Panc1 (cell line): ENCODE measurements at regions not wholly inside any gene's neighbourhood (a gene's known extent, or its start where the extent isn't known, plus 50 kb on each side); places are given as distances from the start of the nearest gene placed in this dataset.

ENCODE experiments used
- ATAC-seq: fragments of 200-7000 bp; cut with Tn5 transposase; 2 replicates; pipeline ENCODE4 v1.9.1; 2020; ENCODE audit warnings: mild to moderate bottlenecking, moderate library complexity
- BruUV-seq: library from RNA; stranded (reverse); fragments of 400-500 nt; replicated peaks from 2 replicates; lab custom pipeline; 2021; lab: Mats Ljungman, UMichigan
- CTCF ChIA-PET: fragments of 300-600 bp; sonication (Branson Sonifier 250); formaldehyde crosslinking; loops from one replicate; lab custom pipeline; 2022; ENCODE audit warnings: antibody characterized with exemption; lab: Charles Lee
- POLR2A ChIA-PET: fragments of 300-600 bp; sonication (Branson Sonifier 250); formaldehyde crosslinking; loops from one replicate; lab custom pipeline; 2022; ENCODE audit warnings: antibody characterized with exemption; lab: Charles Lee
- DNase-seq: peaks from one replicate; pipeline ENCODE4 v3.0.0-alpha.2; 2010; ENCODE audit warnings: low read depth, low spot score
- H3K27ac ChIP-seq: 2 replicates; pipeline ENCODE4 v1.5.1; 2011; ENCODE audit warnings: mild to moderate bottlenecking, low read length, inconsistent platforms
- H3K27me3 ChIP-seq: fragments of 200-500 bp; sonication (Bioruptor generic); 2 replicates; pipeline ENCODE4 v1.6.0; 2014; ENCODE audit warnings: low read length, inconsistent platforms; ENCODE audit not compliant: control insufficient read depth, insufficient read depth
- H3K36me3 ChIP-seq: fragments of 200-500 bp; sonication (Bioruptor generic); 2 replicates; pipeline ENCODE4 v1.5.1; 2014; ENCODE audit warnings: inconsistent platforms, mild to moderate bottlenecking, low read length, moderate library complexity; ENCODE audit not compliant: control insufficient read depth, insufficient read depth
- H3K4me1 ChIP-seq: 2 replicates; pipeline ENCODE4 v1.5.1; 2011; ENCODE audit warnings: inconsistent platforms, mild to moderate bottlenecking, low read length, moderate library complexity; ENCODE audit not compliant: control insufficient read depth, insufficient read depth
- H3K4me3 ChIP-seq, 2 experiments: 2 replicates each; pipeline ENCODE4 v1.5.1; 2011 to 2012; ENCODE audit warnings: low read depth in 2 of 2, low read length in 2 of 2, mild to moderate bottlenecking in 2 of 2, inconsistent platforms in 1 of 2, moderate library complexity in 1 of 2
- H3K9me3 ChIP-seq: fragments of 200-500 bp; sonication (Bioruptor generic); 2 replicates; pipeline ENCODE4 v1.5.1; 2014; ENCODE audit warnings: low read depth, mild to moderate bottlenecking, inconsistent platforms, low read length, moderate library complexity; ENCODE audit not compliant: control insufficient read depth, insufficient read depth
- CTCF ChIP-seq: fragments of 450-650 bp; IDR thresholded peaks from 2 replicates; pipeline ENCODE4 v1.5.1; 2017; ENCODE audit warnings: mild to moderate bottlenecking
- POLR2AphosphoS5 ChIP-seq: IDR thresholded peaks from 2 replicates; pipeline ENCODE4 v1.6.1; 2012; ENCODE audit warnings: mild to moderate bottlenecking, low read depth, low read length, moderate library complexity
- REST ChIP-seq, 2 experiments: IDR thresholded peaks; 2 replicates each; pipeline ENCODE4 v1.6.1; 2011 to 2012; ENCODE audit warnings: low read depth in 2 of 2, control low read depth in 1 of 2, low read length in 1 of 2, mild to moderate bottlenecking in 1 of 2, moderate library complexity in 1 of 2; ENCODE audit not compliant: insufficient read depth in 1 of 2
- SIN3A ChIP-seq: IDR thresholded peaks from 2 replicates; pipeline ENCODE4 v1.6.1; 2012; ENCODE audit warnings: low read depth, mild to moderate bottlenecking, low read length, moderate library complexity, borderline replicate concordance; ENCODE audit not compliant: insufficient read depth
- TCF7L2 ChIP-seq: IDR thresholded peaks from 2 replicates; pipeline ENCODE4 v1.6.1; 2011; ENCODE audit warnings: mild to moderate bottlenecking, low read depth, low read length, inconsistent platforms
- in situ Hi-C: cut with HindIII; loops from 2 replicates; pipeline ENCODE4 v1.10.0; 2016; ENCODE audit warnings: low sequenced_read_pairs, low pct_unique_long_range_greater_than_20kb
- intact Hi-C: fragments of 100-400 bp; cut with micrococcal nuclease; formaldehyde crosslinking; loops from one replicate; pipeline ENCODE4 v1.10.0; 2022; ENCODE audit not compliant: unreplicated experiment

- DNase-seq = no peak
- in situ Hi-C loops = no loop called here
- ChIA-PET CTCF (interaction anchor here (0.5 kb wide), 1 partner anchor 36 kb away, joined by 3 read pairs; no protein-coding TSS in a partner anchor), POLR2A (no interaction called here)
- TF ChIP-seq REST (IDR thresholded peaks at IDR 0.05; ENCODE audit: insufficient read depth in 1 of 2, low read depth in 2 of 2, low read length in 1 of 2) = no peak
- TF ChIP-seq SIN3A = no peak
- no peak for TF ChIP-seq CTCF
- TF ChIP-seq TCF7L2 = no peak
- TF ChIP-seq POLR2AphosphoS5 = no peak
- Histone ChIP-seq H3K9me3 (no peaks in the 10 kb centered on the region; the same call in 1 of the 2 replicates), H3K4me3 (no peak overlapping the region), H3K36me3 (no peaks in the 10 kb centered on the region), H3K4me1 (no peaks in the 10 kb centered on the region), H3K27me3 (no peaks in the 10 kb centered on the region), H3K27ac (no peak overlapping the region)
- no peak for ATAC-seq
- no TSS peak for BruUV-seq
- intact Hi-C loops = no loop called here
Observed at GRCh38 chr1:14220811-14221210, 377.7 kb upstream of the KAZN start.

GRCh38 chr1:14222086-14222485, 376.4 kb upstream of the KAZN start:
- H3K4me3 ChIP-seq = no peak overlapping the region
- no peaks in the 10 kb centered on the region for H3K27me3 ChIP-seq
- no peak for ATAC-seq
- H3K9me3 ChIP-seq = no peaks in the 10 kb centered on the region; the same call in 1 of the 2 replicates
- TF ChIP-seq CTCF = no peak
- no peak for TF ChIP-seq POLR2AphosphoS5
- no peak for TF ChIP-seq REST (IDR thresholded peaks at IDR 0.05; ENCODE audit: insufficient read depth in 1 of 2, low read depth in 2 of 2, low read length in 1 of 2)
- TF ChIP-seq SIN3A = no peak
- no peak for TF ChIP-seq TCF7L2
- DNase-seq = no peak
- no peaks in the 10 kb centered on the region for H3K36me3 ChIP-seq
- no peaks in the 10 kb centered on the region for H3K4me1 ChIP-seq
- in situ Hi-C loops (no loop called here), intact Hi-C loops (no loop called here)
- POLR2A ChIA-PET = no interaction called here
- BruUV-seq = no TSS peak
- CTCF ChIA-PET = no interaction called here
- no peak overlapping the region for H3K27ac ChIP-seq
